ENCODE measurements at regions not wholly inside any gene's neighbourhood (a gene's known extent, or its start where the extent isn't known, plus 50 kb on each side); places are given as distances from the start of the nearest gene placed in this dataset.
"Not testable (repeated sequence)": the region's sequence is repeated elsewhere in the genome, so short reads cannot be mapped to it uniquely, and the experiment has no call there.

DNA sequence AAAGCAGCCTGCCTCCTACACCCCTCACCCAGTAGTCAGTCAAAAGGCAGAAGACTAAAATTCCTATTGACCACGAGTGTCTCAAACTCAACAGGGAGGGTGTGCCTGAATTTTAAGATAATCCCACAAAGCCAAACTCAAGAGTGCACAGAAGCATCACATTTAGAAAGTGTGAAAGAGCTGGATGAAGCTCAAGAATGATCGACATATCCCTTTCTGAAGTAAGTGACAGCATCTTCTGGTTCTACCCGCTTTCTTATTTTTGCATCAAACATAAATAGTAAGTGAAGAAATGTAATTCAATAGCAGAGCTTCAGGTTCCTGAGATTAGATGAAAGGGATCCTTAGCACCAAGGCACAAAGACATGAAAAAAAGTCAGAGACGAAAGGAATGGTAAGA is 64.5 kb upstream of the BACH2 start:
- TF ChIP-seq EZH2 (optimal IDR thresholded peaks at IDR 0.05; ENCODE audit: low read depth, low read length), result no peak
- no peak for TF ChIP-seq EZH2phosphoT487 (IDR thresholded peaks at IDR 0.05; ENCODE audit: low read length)
- no peak for TF ChIP-seq CTCF (IDR thresholded peaks at IDR 0.05; ENCODE audit: low read length)
- Histone ChIP-seq H2AFZ (ENCODE audit: low read length) (no peak overlapping the region), H3K36me3 (replicated peaks; ENCODE audit: insufficient read depth, low read length) (no peaks in the 10 kb centered on the region), H3F3A (ENCODE audit: insufficient read depth, low read length) (no peaks in the 10 kb centered on the region), H3K27ac (ENCODE audit: low read length) (no peak overlapping the region), H3K27me3 (replicated peaks; ENCODE audit: insufficient read depth, low read length) (no peaks in the 10 kb centered on the region), H3K9me3 (replicated peaks; ENCODE audit: insufficient read depth, low read length) (no peaks in the 10 kb centered on the region), H3K9me2 (replicated peaks; ENCODE audit: insufficient read depth, low read length) (no peaks in the 10 kb centered on the region), H3K79me2 (ENCODE audit: low read length) (no peaks in the 10 kb centered on the region), H4K20me1 (ENCODE audit: insufficient read depth, low read length) (no peaks in the 10 kb centered on the region), H3K4me2 (ENCODE audit: low read depth, low read length) (no peak overlapping the region), H3K9ac (ENCODE audit: low read length) (no peak overlapping the region), H3K4me3 (ENCODE audit: low read length) (no peak overlapping the region), H3K4me1 (ENCODE audit: low read length) (peaks cover under 1% of the 10 kb centered on the region; the same call in 1 of the 2 replicates)
- no peak for DNase-seq

GRCh38 chr6:90358036-90358770 is 61.6 kb upstream of the BACH2 start:
- H3K4me2 ChIP-seq (ENCODE audit: low read depth, low read length); H3K27ac ChIP-seq (ENCODE audit: low read length); H2AFZ ChIP-seq (ENCODE audit: low read length); H3K36me3 ChIP-seq (replicated peaks; ENCODE audit: insufficient read depth, low read length); H3K79me2 ChIP-seq (ENCODE audit: low read length); DNase-seq; H3K9ac ChIP-seq (ENCODE audit: low read length); H4K20me1 ChIP-seq (ENCODE audit: insufficient read depth, low read length); H3K9me2 ChIP-seq (replicated peaks; ENCODE audit: insufficient read depth, low read length); H3K27me3 ChIP-seq (replicated peaks; ENCODE audit: insufficient read depth, low read length); H3K4me3 ChIP-seq (ENCODE audit: low read length); H3K9me3 ChIP-seq (replicated peaks; ENCODE audit: insufficient read depth, low read length): not testable (repeated sequence)
- H3F3A ChIP-seq (ENCODE audit: insufficient read depth, low read length), result peaks cover 16% of the 10 kb centered on the region; the same call in 1 of the 2 replicates
- peaks cover 30% of the 10 kb centered on the region for H3K4me1 ChIP-seq (ENCODE audit: low read length)

- H3K79me2 ChIP-seq (ENCODE audit: low read length), result no peaks in the 10 kb centered on the region
- no peak overlapping the region for H3K4me3 ChIP-seq (ENCODE audit: low read length)
- no peak overlapping the region for H2AFZ ChIP-seq (ENCODE audit: low read length)
- H3K27me3 ChIP-seq (replicated peaks; ENCODE audit: insufficient read depth, low read length), result no peaks in the 10 kb centered on the region
- no peaks in the 10 kb centered on the region for H3K36me3 ChIP-seq (replicated peaks; ENCODE audit: insufficient read depth, low read length)
- H3K9me2 ChIP-seq (replicated peaks; ENCODE audit: insufficient read depth, low read length), result no peaks in the 10 kb centered on the region
- peaks cover 16% of the 10 kb centered on the region; the same call in 1 of the 2 replicates for H3F3A ChIP-seq (ENCODE audit: insufficient read depth, low read length)
- no peak overlapping the region for H3K9ac ChIP-seq (ENCODE audit: low read length)
- peaks cover 35% of the 10 kb centered on the region for H3K4me1 ChIP-seq (ENCODE audit: low read length)
- TF ChIP-seq EZH2phosphoT487 (IDR thresholded peaks at IDR 0.05; ENCODE audit: low read length), result no peak
- TF ChIP-seq CTCF (IDR thresholded peaks at IDR 0.05; ENCODE audit: low read length), result no peak
- no peak for TF ChIP-seq EZH2 (optimal IDR thresholded peaks at IDR 0.05; ENCODE audit: low read depth, low read length)
- no peak overlapping the region for H3K27ac ChIP-seq (ENCODE audit: low read length)
- H3K9me3 ChIP-seq (replicated peaks; ENCODE audit: insufficient read depth, low read length), result no peaks in the 10 kb centered on the region
- no peak overlapping the region; the same call in 1 of the 2 replicates for H3K4me2 ChIP-seq (ENCODE audit: low read depth, low read length)
- no peaks in the 10 kb centered on the region for H4K20me1 ChIP-seq (ENCODE audit: insufficient read depth, low read length)
- no peak for DNase-seq
These were observed 59.4 kb upstream of the BACH2 start for GRCh38 chr6:90356012-90356421.

DNA sequence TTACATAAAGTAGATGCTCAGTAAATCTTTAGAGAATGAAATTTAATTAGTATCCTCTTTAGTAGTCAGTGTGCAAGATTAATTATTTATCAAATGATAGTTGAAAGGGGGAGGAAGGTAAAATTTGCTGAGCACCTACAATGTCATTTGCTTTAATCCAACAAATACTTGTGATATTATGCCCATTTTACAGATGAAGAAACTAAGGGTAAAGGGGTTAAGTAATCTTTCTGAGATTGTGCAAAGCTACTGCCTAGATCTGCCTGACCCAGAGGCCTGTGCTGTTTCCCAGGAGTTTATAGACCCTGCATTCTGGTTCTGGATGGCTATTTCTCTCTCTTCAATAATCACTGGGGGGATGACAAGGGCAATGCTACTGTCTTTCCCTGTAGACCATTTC is 58.3 kb upstream of the BACH2 start:
- Histone ChIP-seq H2AFZ (ENCODE audit: low read length) (no peak overlapping the region), H3K9me3 (replicated peaks; ENCODE audit: insufficient read depth, low read length) (no peaks in the 10 kb centered on the region), H3K9me2 (replicated peaks; ENCODE audit: insufficient read depth, low read length) (no peaks in the 10 kb centered on the region), H3K9ac (ENCODE audit: low read length) (peak overlapping the region; percentile 2; the same call in 1 of the 2 replicates), H3K4me1 (ENCODE audit: low read length) (peaks cover 36% of the 10 kb centered on the region), H3K4me2 (ENCODE audit: low read depth, low read length) (peak overlapping the region; percentile 42; the same call in 1 of the 2 replicates), H3K79me2 (ENCODE audit: low read length) (no peaks in the 10 kb centered on the region), H4K20me1 (ENCODE audit: insufficient read depth, low read length) (no peaks in the 10 kb centered on the region), H3K36me3 (replicated peaks; ENCODE audit: insufficient read depth, low read length) (no peaks in the 10 kb centered on the region), H3K27ac (ENCODE audit: low read length) (peak overlapping the region; percentile 70), H3K4me3 (ENCODE audit: low read length) (no peak overlapping the region), H3F3A (ENCODE audit: insufficient read depth, low read length) (peaks cover 16% of the 10 kb centered on the region; the same call in 1 of the 2 replicates), H3K27me3 (replicated peaks; ENCODE audit: insufficient read depth, low read length) (no peaks in the 10 kb centered on the region)
- DNase-seq, result no peak
- TF ChIP-seq EZH2 (optimal IDR thresholded peaks at IDR 0.05; ENCODE audit: low read depth, low read length) (no peak), EZH2phosphoT487 (IDR thresholded peaks at IDR 0.05; ENCODE audit: low read length) (no peak), CTCF (IDR thresholded peaks at IDR 0.05; ENCODE audit: low read length) (no peak)

Measured in MM.1S (cell line).